ENCODE measurements at regions not wholly inside any gene's neighbourhood (a gene's known extent, or its start where the extent isn't known, plus 50 kb on each side); places are given as distances from the start of the nearest gene placed in this dataset.
A peak's percentile ranks its signal among the peaks of the same experiment; 100 is the strongest.
"Not testable (repeated sequence)": the region's sequence is repeated elsewhere in the genome, so short reads cannot be mapped to it uniquely, and the experiment has no call there.

- DNase-seq: peak; percentile 63 to 81 (median 77)
Measured at GRCh38 chr6:6724539-6725467, 136.3 kb downstream of the LY86 start.

GRCh38 chr6:6725468-6726209 lies 137.1 kb downstream of the LY86 start:
- DNase-seq: peak; percentile 93 to 98 (median 94)

GRCh38 chr6:6728169-6728941 lies 139.8 kb downstream of the LY86 start:
- no peak for DNase-seq

GRCh38 chr6:6729971-6730370 lies 141.5 kb downstream of the LY86 start:
- DNase-seq: no peak

- peak; percentile 64 to 83 (median 78) for DNase-seq
Measured at GRCh38 chr6:6730831-6731230, 142.3 kb downstream of the LY86 start.

GRCh38 chr6:6734479-6735465 lies 146.3 kb downstream of the LY86 start:
- DNase-seq: no peak

- DNase-seq: peak in 1 of 4 experiments; percentile 45
Measured at GRCh38 chr6:6736791-6737654, 148.5 kb downstream of the LY86 start.

GRCh38 chr6:6737671-6738070 lies 149.2 kb downstream of the LY86 start:
- no peak for DNase-seq

- no peak for DNase-seq
Measured at GRCh38 chr6:6738108-6738507, 149.6 kb downstream of the LY86 start.

- no peak for DNase-seq
Measured at GRCh38 chr6:6738922-6739716, 150.6 kb downstream of the LY86 start.

GRCh38 chr6:6740595-6740994 lies 152.1 kb downstream of the LY86 start:
- DNase-seq: no peak

GRCh38 chr6:6741264-6741663 lies 152.7 kb downstream of the LY86 start:
- no peak for DNase-seq

- no peak for DNase-seq
Measured at GRCh38 chr6:6742535-6742934, 154.0 kb downstream of the LY86 start.

- no peak for DNase-seq
Measured at GRCh38 chr6:6744551-6744950, 156.0 kb downstream of the LY86 start.

GRCh38 chr6:6745637-6746332 lies 157.3 kb downstream of the LY86 start:
- DNase-seq: not testable (repeated sequence)

- DNase-seq: peak in 1 of 4 experiments; percentile 20
Measured at GRCh38 chr6:6746333-6746969, 157.9 kb downstream of the LY86 start.

- DNase-seq: no peak
Measured at GRCh38 chr6:6746970-6747338, 158.4 kb downstream of the LY86 start.

GRCh38 chr6:6747371-6747770 lies 158.9 kb downstream of the LY86 start:
- DNase-seq: no peak

- peak in 1 of 4 experiments; percentile 26 for DNase-seq
Measured at GRCh38 chr6:6748001-6748400, 159.5 kb downstream of the LY86 start.
